GM12891 (cell line): ENCODE measurements at regions not wholly inside any gene's neighbourhood (a gene's known extent, or its start where the extent isn't known, plus 50 kb on each side); places are given as distances from the start of the nearest gene placed in this dataset.

Source experiments
- POLR2A ChIP-seq: IDR thresholded peaks from 2 replicates; pipeline ENCODE4 v1.6.1; 2011; ENCODE audit warnings: low read depth, low read length, control low read depth
- POLR2AphosphoS5 ChIP-seq: IDR thresholded peaks from 2 replicates; pipeline ENCODE4 v1.6.1; 2011; ENCODE audit warnings: low read depth, low read length, control low read depth
- POU2F2 ChIP-seq: IDR thresholded peaks from 2 replicates; pipeline ENCODE4 v1.6.1; 2011; ENCODE audit warnings: low read depth, mild to moderate bottlenecking, control low read depth, low read length, moderate library complexity
- TAF1 ChIP-seq: IDR thresholded peaks from 2 replicates; pipeline ENCODE4 v1.6.1; 2011; ENCODE audit warnings: low read depth, low read length, control low read depth

DNA sequence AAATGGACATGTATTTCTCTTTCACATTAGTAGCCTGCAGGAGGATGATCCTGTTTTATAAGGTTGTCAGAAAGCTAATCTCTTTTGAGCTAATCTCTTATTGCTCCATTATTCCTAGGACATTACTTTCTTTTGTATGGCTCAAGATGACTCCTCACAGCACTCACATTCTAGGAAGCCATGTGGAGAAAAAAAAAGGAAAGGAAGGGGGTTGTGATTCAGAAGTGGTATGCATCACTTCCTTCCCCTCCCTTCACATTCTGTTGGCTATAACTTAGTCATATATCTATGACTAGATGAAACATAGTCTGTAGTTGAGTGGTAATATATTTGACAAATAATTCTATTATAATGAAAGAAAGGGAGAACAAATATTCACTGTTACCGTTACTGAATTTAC is 168.8 kb upstream of the TTC14 start:
- TF ChIP-seq POLR2A (no peak), POLR2AphosphoS5 (no peak), TAF1 (no peak), POU2F2 (no peak)
